Fibroblast of pulmonary artery (primary cell): ENCODE measurements at regions not wholly inside any gene's neighbourhood (a gene's known extent, or its start where the extent isn't known, plus 50 kb on each side); places are given as distances from the start of the nearest gene placed in this dataset.

Source experiments
- DNase-seq: peaks from one replicate; pipeline ENCODE4 v3.0.0-alpha.2; 2010; ENCODE audit warnings: low read depth
- H3K4me3 ChIP-seq: replicated peaks from 2 replicates; pipeline ENCODE4 v1.5.1; 2011; ENCODE audit warnings: low read depth, mild to moderate bottlenecking, control low read depth, low read length, moderate library complexity
- CTCF ChIP-seq: IDR thresholded peaks from 2 replicates; pipeline ENCODE4 v1.5.1; 2011; ENCODE audit warnings: mild to moderate bottlenecking, control low read depth, low read length, inconsistent platforms; ENCODE audit errors: missing control alignments

GRCh38 chr13:75103976-75104375, 378.0 kb downstream of the TBC1D4 start:
- DNase-seq, result no peak
- no peak overlapping the region for H3K4me3 ChIP-seq
- TF ChIP-seq CTCF, result no peak

- DNase-seq, result peak; percentile 24
- no peak for TF ChIP-seq CTCF
- no peak overlapping the region for H3K4me3 ChIP-seq
These were observed 379.8 kb downstream of the TBC1D4 start for GRCh38 chr13:75102001-75102716.

- no peak for TF ChIP-seq CTCF
- no peak for DNase-seq
- no peak overlapping the region for H3K4me3 ChIP-seq
These were observed 380.6 kb downstream of the TBC1D4 start for GRCh38 chr13:75101348-75101747.

GRCh38 chr13:75092143-75092542, 389.8 kb downstream of the TBC1D4 start:
- H3K4me3 ChIP-seq, result no peak overlapping the region
- DNase-seq, result no peak
- no peak for TF ChIP-seq CTCF

GRCh38 chr13:75091718-75092117, 390.3 kb downstream of the TBC1D4 start:
- no peak for TF ChIP-seq CTCF
- DNase-seq, result no peak
- no peak overlapping the region for H3K4me3 ChIP-seq

GRCh38 chr13:75090872-75091615, 390.9 kb downstream of the TBC1D4 start:
- no peak for DNase-seq
- no peak for TF ChIP-seq CTCF
- no peak overlapping the region for H3K4me3 ChIP-seq

GRCh38 chr13:75088915-75089314, 393.1 kb downstream of the TBC1D4 start:
- DNase-seq, result peak; percentile 8
- no peak overlapping the region for H3K4me3 ChIP-seq
- no peak for TF ChIP-seq CTCF
